NB4 (cell line): ENCODE measurements at regions not wholly inside any gene's neighbourhood (a gene's known extent, or its start where the extent isn't known, plus 50 kb on each side); places are given as distances from the start of the nearest gene placed in this dataset.

Experiments
- POLR2A ChIP-seq: IDR thresholded peaks from 2 replicates; pipeline ENCODE4 v1.6.1; 2011; ENCODE audit warnings: mild to moderate bottlenecking; ENCODE audit not compliant: insufficient read length; ENCODE audit errors: extremely low read depth
- TF ChIP-seq, protein P1 (sequence below): IDR thresholded peaks from one replicate; pipeline ENCODE4 v1.5.1; 2012; ENCODE audit warnings: low read depth, low read length
- TF ChIP-seq, protein P2 (sequence below): IDR thresholded peaks from 2 replicates; pipeline ENCODE4 v1.6.1; 2011; ENCODE audit warnings: low read depth, low read length

DNA sequence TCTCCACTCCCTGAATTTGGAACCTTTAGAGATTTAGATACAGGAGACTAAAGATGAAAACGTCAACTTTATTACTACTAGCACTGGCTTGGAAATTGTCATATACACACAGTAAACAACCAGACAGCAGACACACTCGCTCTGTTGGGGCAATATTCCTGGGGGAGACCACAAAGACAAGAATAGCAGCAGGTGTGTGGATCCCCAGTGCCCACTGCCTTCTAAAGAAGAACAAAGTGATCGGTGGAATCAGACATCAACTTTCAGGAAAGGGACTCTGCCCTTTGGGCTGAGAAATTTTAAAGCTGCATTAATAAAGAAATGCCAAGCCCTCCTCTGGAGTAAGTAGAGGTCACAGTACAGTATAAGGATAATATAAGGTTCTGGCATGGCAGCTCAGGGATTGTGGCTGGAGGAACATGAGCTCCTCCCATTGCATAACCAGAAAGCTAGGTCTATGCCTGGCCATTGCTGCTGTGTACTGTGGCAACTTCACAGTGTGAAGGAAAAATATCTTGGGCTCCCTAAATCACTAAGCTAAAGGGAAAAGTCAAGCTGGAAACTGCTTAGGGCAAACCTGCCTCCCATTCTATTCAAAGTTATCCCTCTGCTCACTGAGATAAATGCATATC lies 57.1 kb upstream of the ANKRD1 start:
- TF ChIP-seq, protein P1, sequence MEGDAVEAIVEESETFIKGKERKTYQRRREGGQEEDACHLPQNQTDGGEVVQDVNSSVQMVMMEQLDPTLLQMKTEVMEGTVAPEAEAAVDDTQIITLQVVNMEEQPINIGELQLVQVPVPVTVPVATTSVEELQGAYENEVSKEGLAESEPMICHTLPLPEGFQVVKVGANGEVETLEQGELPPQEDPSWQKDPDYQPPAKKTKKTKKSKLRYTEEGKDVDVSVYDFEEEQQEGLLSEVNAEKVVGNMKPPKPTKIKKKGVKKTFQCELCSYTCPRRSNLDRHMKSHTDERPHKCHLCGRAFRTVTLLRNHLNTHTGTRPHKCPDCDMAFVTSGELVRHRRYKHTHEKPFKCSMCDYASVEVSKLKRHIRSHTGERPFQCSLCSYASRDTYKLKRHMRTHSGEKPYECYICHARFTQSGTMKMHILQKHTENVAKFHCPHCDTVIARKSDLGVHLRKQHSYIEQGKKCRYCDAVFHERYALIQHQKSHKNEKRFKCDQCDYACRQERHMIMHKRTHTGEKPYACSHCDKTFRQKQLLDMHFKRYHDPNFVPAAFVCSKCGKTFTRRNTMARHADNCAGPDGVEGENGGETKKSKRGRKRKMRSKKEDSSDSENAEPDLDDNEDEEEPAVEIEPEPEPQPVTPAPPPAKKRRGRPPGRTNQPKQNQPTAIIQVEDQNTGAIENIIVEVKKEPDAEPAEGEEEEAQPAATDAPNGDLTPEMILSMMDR, result no peak
- no peak for TF ChIP-seq POLR2A
- TF ChIP-seq, protein P2, sequence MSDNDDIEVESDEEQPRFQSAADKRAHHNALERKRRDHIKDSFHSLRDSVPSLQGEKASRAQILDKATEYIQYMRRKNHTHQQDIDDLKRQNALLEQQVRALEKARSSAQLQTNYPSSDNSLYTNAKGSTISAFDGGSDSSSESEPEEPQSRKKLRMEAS, result no peak
